Common myeloid progenitor, CD34-positive (primary cell): ENCODE measurements at regions not wholly inside any gene's neighbourhood (a gene's known extent, or its start where the extent isn't known, plus 50 kb on each side); places are given as distances from the start of the nearest gene placed in this dataset.
"Not testable (repeated sequence)": the region's sequence is repeated elsewhere in the genome, so short reads cannot be mapped to it uniquely, and the experiment has no call there.

Source experiments
- CTCF ChIA-PET: fragments of 350-600 bp; sonication (Branson Sonifier 250); formaldehyde crosslinking; loops from one replicate; lab custom pipeline; 2021; ENCODE audit warnings: antibody characterized with exemption; lab: Charles Lee
- POLR2A ChIA-PET: fragments of 350-600 bp; sonication (Branson Sonifier 250); formaldehyde crosslinking; loops from one replicate; lab custom pipeline; 2021; ENCODE audit warnings: antibody characterized with exemption; lab: Charles Lee
- DNase-seq, 3 donors: peaks; one replicate each; pipeline versions ENCODE4 v3.0.0 to v3.0.0-alpha.2; 2013
- H3K27ac ChIP-seq, 2 experiments: 1 replicate in 1 of 2; 2 replicates in 1 of 2; pipeline ENCODE4 v1.7.0; 2013; ENCODE audit warnings: inconsistent platforms in 2 of 2, low read length in 2 of 2, mild to moderate bottlenecking in 2 of 2, low read depth in 1 of 2, moderate library complexity in 1 of 2; ENCODE audit not compliant: severe bottlenecking in 2 of 2, insufficient read depth in 1 of 2, poor library complexity in 1 of 2
- H3K27me3 ChIP-seq, 5 experiments: replicated peaks in 2 of 5; 1 replicate in 3 of 5; 2 replicates in 2 of 5; pipeline versions ENCODE4 v1.6.1 to v1.7.0; 2013; ENCODE audit warnings: low read length in 4 of 5, mild to moderate bottlenecking in 2 of 5, moderate library complexity in 2 of 5, inconsistent platforms in 1 of 5; ENCODE audit not compliant: insufficient read depth in 5 of 5, control insufficient read depth in 4 of 5
- H3K36me3 ChIP-seq, 4 experiments: 1 replicate in 2 of 4; 2 replicates in 2 of 4; pipeline versions ENCODE4 v1.6.1 to v1.7.0; 2013; ENCODE audit warnings: low read length in 3 of 4, control low read depth in 1 of 4, mild to moderate bottlenecking in 1 of 4; ENCODE audit not compliant: control insufficient read depth in 4 of 4, insufficient read depth in 4 of 4
- H3K4me1 ChIP-seq, 4 experiments: 1 replicate in 3 of 4; 2 replicates in 1 of 4; pipeline versions ENCODE4 v1.6.1 to v1.7.1; 2013; ENCODE audit warnings: low read length in 3 of 4, mild to moderate bottlenecking in 3 of 4, control low read depth in 1 of 4, inconsistent platforms in 1 of 4, moderate library complexity in 1 of 4; ENCODE audit not compliant: control insufficient read depth in 4 of 4, insufficient read depth in 4 of 4; ENCODE audit errors: control extremely low read depth in 1 of 4
- H3K4me3 ChIP-seq, 7 experiments: 1 replicate in 4 of 7; 2 replicates in 3 of 7; pipeline versions ENCODE4 v1.5.1 to v1.7.0; 2013; ENCODE audit warnings: mild to moderate bottlenecking in 7 of 7, low read length in 6 of 7, moderate library complexity in 6 of 7, inconsistent platforms in 2 of 7, low read depth in 2 of 7, control low read depth in 1 of 7; ENCODE audit not compliant: insufficient read depth in 4 of 7, control insufficient read depth in 1 of 7; ENCODE audit errors: extremely low read depth in 1 of 7
- H3K9me3 ChIP-seq, 5 experiments: 1 replicate in 4 of 5; 2 replicates in 1 of 5; pipeline versions ENCODE4 v1.6.1 to v1.7.1; 2013; ENCODE audit warnings: low read length in 4 of 5, mild to moderate bottlenecking in 2 of 5, inconsistent platforms in 1 of 5, low read depth in 1 of 5, moderate library complexity in 1 of 5; ENCODE audit not compliant: control insufficient read depth in 4 of 5, insufficient read depth in 2 of 5; ENCODE audit errors: control extremely low read depth in 1 of 5
- WGBS: methylation state at CpG from one replicate; pipeline ENCODE4 v1.1.5; 2013; ENCODE audit not compliant: insufficient coverage; 5-methylcytosine and 5-hydroxymethylcytosine counted together

- H3K9me3 ChIP-seq, H3K4me1 ChIP-seq, POLR2A ChIA-PET, DNase-seq, H3K27ac ChIP-seq, H3K4me3 ChIP-seq, H3K36me3 ChIP-seq, H3K27me3 ChIP-seq, CTCF ChIA-PET: not testable (repeated sequence)
- WGBS: no CpG with 5 or more reads among the region's 5 CpGs
Measured at GRCh38 chr1:120966018-120966417, 76.4 kb downstream of the PPIAL4A start.

- H3K36me3 ChIP-seq, CTCF ChIA-PET, H3K4me1 ChIP-seq, H3K9me3 ChIP-seq, POLR2A ChIA-PET, H3K27ac ChIP-seq, H3K27me3 ChIP-seq, H3K4me3 ChIP-seq: not testable (repeated sequence)
- peak in 2 of 3 donors; percentile 3 to 21 for DNase-seq
- 57% methylated on average over 1 of the region's 2 CpGs for WGBS
Measured at GRCh38 chr1:120972863-120973262, 83.3 kb downstream of the PPIAL4A start.

- H3K27me3 ChIP-seq, POLR2A ChIA-PET, DNase-seq, H3K9me3 ChIP-seq, CTCF ChIA-PET, H3K27ac ChIP-seq, H3K4me3 ChIP-seq, H3K4me1 ChIP-seq, H3K36me3 ChIP-seq: not testable (repeated sequence)
- WGBS: no CpG with 5 or more reads among the region's 4 CpGs
Measured at GRCh38 chr1:120973836-120974235, 84.3 kb downstream of the PPIAL4A start.

- WGBS: 100% methylated on average over 1 of the region's 6 CpGs
Measured at GRCh38 chr1:120977279-120977678, 87.7 kb downstream of the PPIAL4A start.

GRCh38 chr1:120981489-120982094, 92.0 kb downstream of the PPIAL4A start:
- H3K9me3 ChIP-seq, POLR2A ChIA-PET, DNase-seq, H3K4me1 ChIP-seq, CTCF ChIA-PET, H3K27ac ChIP-seq, H3K36me3 ChIP-seq, H3K4me3 ChIP-seq, H3K27me3 ChIP-seq: not testable (repeated sequence)
- WGBS: 100% methylated on average over 2 of the region's 3 CpGs

More at GRCh38 chr1:120977279-120977678, 87.7 kb downstream of the PPIAL4A start:
- DNase-seq, H3K36me3 ChIP-seq, H3K27ac ChIP-seq, H3K27me3 ChIP-seq, H3K4me3 ChIP-seq, H3K4me1 ChIP-seq, POLR2A ChIA-PET, CTCF ChIA-PET, H3K9me3 ChIP-seq: not testable (repeated sequence)

- CTCF ChIA-PET, POLR2A ChIA-PET, H3K4me1 ChIP-seq, DNase-seq, H3K4me3 ChIP-seq, H3K27ac ChIP-seq, H3K9me3 ChIP-seq, H3K36me3 ChIP-seq, H3K27me3 ChIP-seq: not testable (repeated sequence)
- no CpG with 5 or more reads among the region's 2 CpGs for WGBS
Measured at GRCh38 chr1:120994614-120995013, 105.0 kb downstream of the PPIAL4A start.

- H3K27ac ChIP-seq, CTCF ChIA-PET, H3K9me3 ChIP-seq, H3K36me3 ChIP-seq, H3K4me1 ChIP-seq, POLR2A ChIA-PET, H3K4me3 ChIP-seq, H3K27me3 ChIP-seq: not testable (repeated sequence)
- no CpG with 5 or more reads among the region's 1 CpG for WGBS
- peak in 2 of 3 donors; percentile 2 to 7 for DNase-seq
Measured at GRCh38 chr1:120995025-120995424, 105.5 kb downstream of the PPIAL4A start.
